HG02571 (cell line): ENCODE measurements at regions not wholly inside any gene's neighbourhood (a gene's known extent, or its start where the extent isn't known, plus 50 kb on each side); places are given as distances from the start of the nearest gene placed in this dataset.

Experiments used
- ATAC-seq: cut with Tn5 transposase; IDR thresholded peaks from one replicate; pipeline ENCODE4 v1.9.1; 2021; ENCODE audit warnings: mild to moderate bottlenecking, moderate library complexity; ENCODE audit not compliant: unreplicated experiment

- ATAC-seq, result no peak
Observed at GRCh38 chr19:28022506-28022905, 1190.4 kb downstream of the UQCRFS1 start.

- ATAC-seq, result no peak
Observed at GRCh38 chr19:28021259-28022185, 1191.4 kb downstream of the UQCRFS1 start.

GRCh38 chr19:28020619-28021258 lies 1192.2 kb downstream of the UQCRFS1 start:
- no peak for ATAC-seq

- no peak for ATAC-seq
Observed at GRCh38 chr19:28019901-28020300, 1193.0 kb downstream of the UQCRFS1 start.

GRCh38 chr19:28019371-28019770 lies 1193.6 kb downstream of the UQCRFS1 start:
- ATAC-seq, result no peak

- ATAC-seq, result no peak
Observed at GRCh38 chr19:28018499-28018898, 1194.5 kb downstream of the UQCRFS1 start.

- no peak for ATAC-seq
Observed at GRCh38 chr19:28014615-28015405, 1198.1 kb downstream of the UQCRFS1 start.

- ATAC-seq, result no peak
Observed at GRCh38 chr19:28012361-28012760, 1200.6 kb downstream of the UQCRFS1 start.

GRCh38 chr19:28010656-28011055 lies 1202.3 kb downstream of the UQCRFS1 start:
- ATAC-seq, result no peak

- ATAC-seq, result no peak
Observed at GRCh38 chr19:28009696-28010095, 1203.3 kb downstream of the UQCRFS1 start.

- no peak for ATAC-seq
Observed at GRCh38 chr19:28008695-28009094, 1204.3 kb downstream of the UQCRFS1 start.

- no peak for ATAC-seq
Observed at GRCh38 chr19:28003543-28003942, 1209.4 kb downstream of the UQCRFS1 start.

GRCh38 chr19:27997069-27997468 lies 1215.9 kb downstream of the UQCRFS1 start:
- ATAC-seq, result no peak

GRCh38 chr19:27993619-27994570 lies 1219.1 kb downstream of the UQCRFS1 start:
- ATAC-seq, result no peak

GRCh38 chr19:27986299-27986698 lies 1226.7 kb downstream of the UQCRFS1 start:
- no peak for ATAC-seq

- ATAC-seq, result no peak
Observed at GRCh38 chr19:27975419-27976005, 1237.4 kb downstream of the UQCRFS1 start.

GRCh38 chr19:27974082-27974513 lies 1238.9 kb downstream of the UQCRFS1 start:
- no peak for ATAC-seq

GRCh38 chr19:27972291-27973040 lies 1240.5 kb downstream of the UQCRFS1 start:
- ATAC-seq, result no peak

GRCh38 chr19:27971869-27972268 lies 1241.1 kb downstream of the UQCRFS1 start:
- no peak for ATAC-seq
